ENCODE measurements at regions not wholly inside any gene's neighbourhood (a gene's known extent, or its start where the extent isn't known, plus 50 kb on each side); places are given as distances from the start of the nearest gene placed in this dataset.

GRCh38 chr4:108473163-108473720 lies 147.1 kb upstream of the RPL34 start:
- no peak for ATAC-seq (ENCODE audit: insufficient read depth, low FRiP score)
- Histone ChIP-seq H3K36me3 (ENCODE audit: control insufficient read depth in 4 of 4, insufficient read depth in 4 of 4, low read length in 4 of 4) (no peaks in the 10 kb centered on the region), H3K4me1 (ENCODE audit: control insufficient read depth in 5 of 5, insufficient read depth in 5 of 5, low read length in 5 of 5) (peaks cover 0 to 11% (median 0%) of the 10 kb centered on the region in 5 donors), H3K27me3 (ENCODE audit: control insufficient read depth in 3 of 3, insufficient read depth in 3 of 3, low read length in 2 of 3) (no peaks in the 10 kb centered on the region), H3K27ac (ENCODE audit: low read depth in 1 of 2, low read length in 1 of 2) (no peak overlapping the region), H3K9ac (ENCODE audit: insufficient read depth in 1 of 2, low read length in 2 of 2) (no peak overlapping the region), H3K4me3 (no peak overlapping the region), H3K9me3 (ENCODE audit: control insufficient read depth in 4 of 4, insufficient read depth in 3 of 4, low read length in 3 of 4) (no peaks in the 10 kb centered on the region)
- WGBS, 2 donors = 62 to 86% methylated on average over 2 of the region's 2 CpGs
- peak; percentile 17 to 84 (median 70) for DNase-seq
- TF ChIP-seq CTCF (IDR thresholded peaks at IDR 0.05; ENCODE audit: control extremely low read depth, extremely low read depth) = no peak

GRCh38 chr4:108466936-108467902 lies 153.2 kb upstream of the RPL34 start:
- ATAC-seq (ENCODE audit: insufficient read depth, low FRiP score) = no peak
- no peak for DNase-seq
- WGBS, 2 donors = 73 to 74% methylated on average over 7 of the region's 7 CpGs

GRCh38 chr4:108465886-108466500 lies 154.4 kb upstream of the RPL34 start:
- Histone ChIP-seq H3K9me3 (ENCODE audit: control insufficient read depth in 4 of 4, insufficient read depth in 3 of 4, low read length in 3 of 4) (peaks cover 0 to 3% (median 0%) of the 10 kb centered on the region in 4 donors), H3K4me3 (no peak overlapping the region), H3K4me1 (ENCODE audit: control insufficient read depth in 5 of 5, insufficient read depth in 5 of 5, low read length in 5 of 5) (peaks cover 0 to 9% (median 0%) of the 10 kb centered on the region in 5 donors), H3K9ac (ENCODE audit: insufficient read depth in 1 of 2, low read length in 2 of 2) (no peak overlapping the region), H3K27ac (ENCODE audit: low read depth in 1 of 2, low read length in 1 of 2) (no peak overlapping the region), H3K36me3 (ENCODE audit: control insufficient read depth in 4 of 4, insufficient read depth in 4 of 4, low read length in 4 of 4) (no peaks in the 10 kb centered on the region), H3K27me3 (ENCODE audit: control insufficient read depth in 3 of 3, insufficient read depth in 3 of 3, low read length in 2 of 3) (no peaks in the 10 kb centered on the region)
- TF ChIP-seq CTCF (IDR thresholded peaks at IDR 0.05; ENCODE audit: control extremely low read depth, extremely low read depth) = no peak
- 65 to 70% methylated on average over 9 of the region's 9 CpGs for WGBS, 2 donors
- DNase-seq (no peak), ATAC-seq (ENCODE audit: insufficient read depth, low FRiP score) (no peak)

More at GRCh38 chr4:108466936-108467902, 153.2 kb upstream of the RPL34 start:
- Histone ChIP-seq H3K36me3 (ENCODE audit: control insufficient read depth in 4 of 4, insufficient read depth in 4 of 4, low read length in 4 of 4) (no peaks in the 10 kb centered on the region), H3K9ac (ENCODE audit: insufficient read depth in 1 of 2, low read length in 2 of 2) (no peak overlapping the region), H3K4me1 (ENCODE audit: control insufficient read depth in 5 of 5, insufficient read depth in 5 of 5, low read length in 5 of 5) (peaks cover 0 to 2% (median 0%) of the 10 kb centered on the region in 5 donors), H3K9me3 (ENCODE audit: control insufficient read depth in 4 of 4, insufficient read depth in 3 of 4, low read length in 3 of 4) (peaks cover 0 to 3% (median 0%) of the 10 kb centered on the region in 4 donors), H3K27me3 (ENCODE audit: control insufficient read depth in 3 of 3, insufficient read depth in 3 of 3, low read length in 2 of 3) (no peaks in the 10 kb centered on the region), H3K4me3 (no peak overlapping the region), H3K27ac (ENCODE audit: low read depth in 1 of 2, low read length in 1 of 2) (no peak overlapping the region)
- no peak for TF ChIP-seq CTCF (IDR thresholded peaks at IDR 0.05; ENCODE audit: control extremely low read depth, extremely low read depth)
